HEK293 (cell line): ENCODE measurements at regions not wholly inside any gene's neighbourhood (a gene's known extent, or its start where the extent isn't known, plus 50 kb on each side); places are given as distances from the start of the nearest gene placed in this dataset.

ENCODE experiments used
- CTCF ChIP-seq: fragments of 450-650 bp; formaldehyde crosslinking; IDR thresholded peaks from 2 replicates; pipeline ENCODE4 v1.5.1; 2016; ENCODE audit warnings: missing biosample characterization, missing genetic modification characterization
- ZBTB21 ChIP-seq: fragments of 450-650 bp; formaldehyde crosslinking; IDR thresholded peaks from 2 replicates; pipeline ENCODE4 v1.5.1; 2017; ENCODE audit warnings: missing biosample characterization, missing genetic modification characterization
- ZBTB8A ChIP-seq: fragments of 450-650 bp; formaldehyde crosslinking; IDR thresholded peaks from 2 replicates; pipeline ENCODE4 v1.5.1; 2016; ENCODE audit warnings: missing biosample characterization, missing genetic modification characterization
- ZNF274 ChIP-seq, 2 experiments: fragments of 200-500 bp in 1 of 2; fragments of 450-650 bp in 1 of 2; sonication (Bioruptor generic) in 1 of 2; formaldehyde crosslinking in 1 of 2; IDR thresholded peaks; 2 replicates each; pipeline versions ENCODE4 v1.5.1 to v1.6.1; 2014 to 2016; ENCODE audit warnings: borderline replicate concordance in 1 of 2, inconsistent platforms in 1 of 2, low read length in 1 of 2, missing biosample characterization in 1 of 2, missing genetic modification characterization in 1 of 2

GRCh38 chr15:61522411-61522810 lies 293.3 kb upstream of the RORA start:
- no peak for TF ChIP-seq CTCF (tag by site-specific recombination)
- no peak for TF ChIP-seq ZNF274 (IDR thresholded peaks at IDR 0.05; ENCODE audit: low read length)
- TF ChIP-seq ZNF274 (tag by site-specific recombination; IDR thresholded peaks at IDR 0.05; ENCODE audit: borderline replicate concordance) = no peak
- TF ChIP-seq ZBTB21 (tag by site-specific recombination) = no peak
- TF ChIP-seq ZBTB8A (tag by site-specific recombination) = no peak
